GM21447 (cell line): ENCODE measurements at regions not wholly inside any gene's neighbourhood (a gene's known extent, or its start where the extent isn't known, plus 50 kb on each side); places are given as distances from the start of the nearest gene placed in this dataset.

Source experiments
- ATAC-seq: cut with Tn5 transposase; IDR thresholded peaks from one replicate; pipeline ENCODE4 v1.9.1; 2021; ENCODE audit not compliant: unreplicated experiment

DNA sequence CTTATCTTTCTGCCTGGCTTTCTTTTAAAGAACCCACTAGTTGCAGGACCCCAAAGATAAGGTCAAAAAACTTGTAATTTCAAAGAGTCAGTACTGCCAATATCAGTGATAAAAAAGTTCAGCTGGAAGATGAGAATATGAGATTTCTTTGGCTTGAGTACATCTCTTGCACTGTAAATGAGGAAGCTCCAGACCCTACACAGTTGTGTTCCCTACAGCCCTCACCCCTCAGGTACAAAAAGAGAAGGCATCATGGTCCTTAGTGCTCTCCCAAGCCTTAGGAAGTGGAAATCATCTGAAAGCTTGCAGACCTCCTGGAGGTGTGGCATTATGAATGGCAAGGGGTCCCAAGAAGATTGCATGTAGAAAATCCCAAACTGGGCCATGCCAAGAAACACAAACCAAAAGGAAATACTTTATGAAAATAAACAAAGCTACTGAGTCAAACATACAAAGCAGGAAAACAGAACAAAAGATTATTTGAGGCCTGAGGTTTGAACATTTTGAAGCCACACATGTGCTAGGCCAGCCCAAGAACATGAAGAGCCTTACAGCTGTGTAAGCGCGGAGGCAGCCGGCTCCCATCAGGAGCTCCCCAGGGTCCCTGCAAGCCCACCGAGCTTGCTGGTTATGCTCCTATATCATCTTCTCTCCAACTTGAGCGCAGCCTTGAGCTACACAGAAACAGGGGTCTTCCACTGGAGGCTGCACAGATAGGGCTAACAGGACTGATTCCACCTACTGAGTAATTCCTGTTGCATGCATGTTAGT lies 217.0 kb downstream of the OSR1 start:
- no peak for ATAC-seq

DNA sequence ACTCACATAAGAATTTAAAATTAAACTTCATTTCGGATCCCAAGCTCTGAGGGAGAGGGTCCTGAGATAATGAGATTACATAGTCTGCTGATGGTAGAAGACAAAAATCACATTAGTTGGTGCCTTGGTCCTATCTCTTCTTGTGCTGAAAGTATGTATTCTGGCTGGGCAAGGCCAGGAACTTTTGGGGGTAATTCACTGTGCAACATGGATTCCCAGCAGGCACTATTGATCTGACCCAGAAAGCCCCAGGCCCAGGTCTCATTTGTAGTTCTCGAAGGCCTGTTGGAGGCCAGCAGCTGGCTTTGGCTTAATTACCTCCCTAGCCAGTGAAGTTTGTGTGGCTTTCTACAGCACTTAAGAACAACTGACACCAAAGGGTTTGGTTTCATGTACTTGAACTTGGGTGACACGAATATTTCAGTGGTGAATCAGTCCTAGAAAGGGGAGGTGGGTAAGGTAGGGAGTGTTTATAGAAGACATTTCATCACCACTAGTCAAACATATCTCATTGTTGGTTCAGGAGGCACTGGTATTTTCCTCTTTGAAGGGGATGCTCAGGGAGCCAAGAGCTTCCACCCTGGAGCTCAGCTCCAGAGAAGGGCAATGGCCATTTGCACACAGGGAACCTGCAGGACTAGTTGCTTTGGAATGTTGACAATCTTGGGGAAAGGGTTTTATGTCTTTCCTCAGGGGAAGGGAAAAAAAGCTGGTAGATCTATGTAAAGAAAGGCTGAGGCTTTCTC lies 217.8 kb downstream of the OSR1 start:
- no peak for ATAC-seq

DNA sequence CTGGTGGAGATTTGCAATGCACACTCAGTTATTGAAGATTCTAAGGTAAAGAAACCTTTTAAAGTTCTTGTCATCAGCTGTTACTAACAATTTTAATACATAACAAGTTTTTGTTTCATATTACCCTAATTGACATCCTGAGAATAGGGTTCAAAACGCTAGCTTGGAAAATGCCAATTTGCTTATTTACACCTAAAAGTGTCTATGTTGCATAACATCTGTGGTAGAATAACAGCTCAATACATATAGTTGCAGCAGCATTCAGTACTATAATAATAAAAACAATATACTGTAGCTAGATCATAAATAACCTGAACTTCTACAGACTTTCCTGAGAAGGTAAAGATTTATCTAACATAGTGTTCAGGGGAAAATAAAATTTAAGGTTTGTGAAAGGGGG lies 219.0 kb downstream of the OSR1 start:
- ATAC-seq = no peak

DNA sequence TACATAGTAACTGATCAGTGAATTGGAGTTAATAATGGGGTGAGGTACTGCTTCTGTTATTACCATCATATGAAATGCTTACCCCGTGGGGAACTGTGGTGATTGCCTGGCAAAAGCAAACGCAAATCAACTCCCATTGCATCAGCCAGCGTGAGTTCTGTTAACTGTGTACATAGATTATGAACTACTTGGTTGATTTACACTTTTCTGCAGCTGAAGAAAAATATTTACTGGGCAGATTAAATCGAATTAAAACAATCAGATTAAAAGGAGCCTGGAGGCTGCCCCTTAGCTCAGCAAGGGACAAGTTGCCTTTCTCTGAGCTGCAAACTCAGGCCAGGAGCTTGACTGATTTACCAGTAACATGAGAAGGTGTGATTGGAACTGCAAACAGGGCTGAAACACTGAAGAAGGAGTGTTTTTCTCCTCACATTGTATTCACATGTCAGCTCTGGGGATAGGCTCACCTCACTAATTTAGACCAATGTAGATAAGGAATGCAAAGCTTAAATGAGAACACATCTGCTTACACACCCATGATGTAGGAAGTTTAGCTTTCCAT lies 220.1 kb downstream of the OSR1 start:
- ATAC-seq = no peak

GRCh38 chr2:19137433-19137832 lies 221.0 kb downstream of the OSR1 start:
- no peak for ATAC-seq

DNA sequence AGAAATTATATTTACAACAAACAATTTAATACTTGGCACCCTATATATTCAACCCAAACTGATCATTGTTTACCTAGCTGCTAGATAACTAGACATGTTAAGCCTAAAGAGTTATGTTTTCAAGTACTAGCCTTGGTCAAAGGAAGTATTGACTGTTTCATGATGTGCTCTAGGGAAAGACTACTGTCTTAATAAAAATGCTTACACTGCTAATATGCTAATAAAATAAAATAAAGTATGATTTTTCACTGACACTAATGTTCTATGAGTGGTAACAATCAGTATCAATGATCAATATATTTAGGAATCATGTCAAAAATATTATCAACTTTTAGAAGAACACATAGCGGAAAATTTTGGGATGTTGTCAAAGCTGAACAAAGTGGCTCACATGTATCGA lies 225.5 kb downstream of the OSR1 start:
- no peak for ATAC-seq

GRCh38 chr2:19131871-19132270 lies 226.6 kb downstream of the OSR1 start:
- no peak for ATAC-seq

GRCh38 chr2:19128148-19128547 lies 230.3 kb downstream of the OSR1 start:
- ATAC-seq = no peak

- no peak for ATAC-seq
These were observed 230.8 kb downstream of the OSR1 start for GRCh38 chr2:19127616-19128015.

GRCh38 chr2:19125901-19126680 lies 232.3 kb downstream of the OSR1 start:
- no peak for ATAC-seq

DNA sequence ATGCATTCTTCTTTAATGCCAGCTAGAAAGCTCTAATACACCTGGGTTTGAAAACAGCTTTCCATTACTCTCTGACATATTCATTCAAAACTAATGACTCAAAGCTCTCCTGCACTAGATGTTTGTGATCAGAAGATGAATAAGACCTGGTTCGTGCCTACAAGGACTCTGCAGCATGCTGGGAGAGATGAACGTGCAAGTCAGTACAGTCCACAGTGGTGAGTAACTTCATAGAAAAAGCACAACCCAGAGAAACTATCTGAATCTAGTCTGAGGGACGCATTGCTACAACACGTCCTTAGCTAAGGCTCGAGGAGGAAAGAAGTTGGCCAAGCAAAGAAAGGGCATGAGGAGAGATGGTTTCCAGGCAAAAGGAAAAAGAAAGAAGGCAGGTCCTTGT lies 234.3 kb downstream of the OSR1 start:
- no peak for ATAC-seq

DNA sequence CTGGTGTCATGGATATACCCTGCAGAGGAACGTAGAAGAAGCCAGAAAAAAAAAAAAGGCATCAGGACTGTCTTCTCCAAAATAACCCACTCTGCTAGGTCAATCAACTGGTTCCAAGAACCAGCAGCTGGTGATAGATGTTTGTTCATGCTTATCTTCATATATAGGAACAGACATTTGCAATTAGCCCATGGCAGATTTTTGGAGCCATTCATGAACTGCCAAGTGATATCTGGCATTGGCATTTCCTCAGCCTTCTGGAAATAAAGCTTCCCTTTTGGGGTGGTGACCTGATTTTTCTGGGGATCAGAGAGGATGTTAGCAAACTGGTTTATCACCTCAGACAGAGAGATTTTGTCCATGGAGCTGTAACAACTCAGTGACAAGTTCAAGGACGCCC lies 234.9 kb downstream of the OSR1 start:
- no peak for ATAC-seq

- no peak for ATAC-seq
These were observed 236.2 kb downstream of the OSR1 start for GRCh38 chr2:19122220-19122619.

DNA sequence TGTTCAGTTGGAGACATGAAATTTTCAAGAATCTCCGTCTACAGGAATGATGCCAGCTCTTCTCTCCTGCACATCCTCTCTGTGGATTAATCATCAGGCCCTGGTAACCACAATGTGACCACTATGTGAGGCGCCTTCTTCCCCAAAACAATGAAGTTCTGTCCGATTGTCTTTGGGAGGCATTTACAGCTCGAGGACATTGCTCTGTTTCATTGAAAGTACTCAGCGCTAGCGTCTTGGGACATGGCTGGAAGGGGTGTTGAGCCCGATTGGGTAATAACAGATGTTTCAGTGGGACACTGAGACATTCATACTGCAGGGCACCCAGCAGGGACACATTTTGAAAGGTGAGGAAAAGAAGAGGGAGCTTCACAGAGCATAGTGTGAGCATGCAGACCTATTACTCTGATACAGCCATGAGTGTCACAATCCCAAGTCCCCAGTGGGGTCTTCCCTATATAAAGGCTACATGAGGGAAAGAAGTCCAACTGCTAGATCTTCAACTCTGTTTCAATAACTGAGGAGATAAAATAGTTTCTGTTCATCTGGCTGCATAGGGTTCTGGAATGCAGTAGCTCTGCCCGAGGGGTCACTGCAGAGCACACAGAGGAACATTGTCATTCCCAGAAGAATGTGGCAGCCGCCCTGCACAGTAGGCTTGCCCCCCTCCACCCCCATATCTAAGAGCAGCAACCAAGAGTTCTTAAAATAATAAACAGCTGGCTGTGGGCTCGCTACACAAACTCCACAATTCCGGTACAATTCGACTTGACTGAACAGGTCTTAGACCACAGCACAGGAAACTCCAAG lies 237.3 kb downstream of the OSR1 start:
- no peak for ATAC-seq

DNA sequence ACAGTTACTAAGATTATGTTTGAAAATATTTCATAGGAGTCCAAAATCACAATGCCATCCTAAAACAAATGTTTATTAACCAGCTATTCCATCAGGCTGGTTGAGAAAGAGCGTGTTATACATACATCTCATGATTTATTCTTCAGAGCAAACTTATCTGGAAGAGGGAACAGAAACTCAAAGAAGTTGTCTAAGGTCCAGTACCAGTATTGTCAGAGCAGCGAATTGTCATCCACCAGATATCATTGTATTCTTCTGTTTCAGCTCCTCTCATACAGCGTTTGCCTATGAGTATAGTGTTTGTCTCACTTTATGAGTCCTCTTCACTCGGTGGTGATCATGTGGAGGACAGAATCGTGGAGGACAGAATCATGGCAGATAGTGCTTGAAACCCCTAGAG lies 238.2 kb downstream of the OSR1 start:
- ATAC-seq = no peak

GRCh38 chr2:19119326-19120001 lies 239.0 kb downstream of the OSR1 start:
- no peak for ATAC-seq

- ATAC-seq = no peak
These were observed 241.5 kb downstream of the OSR1 start for GRCh38 chr2:19116918-19117317.

GRCh38 chr2:19114754-19115231 lies 243.6 kb downstream of the OSR1 start:
- ATAC-seq = no peak

- ATAC-seq = no peak
These were observed 244.3 kb downstream of the OSR1 start for GRCh38 chr2:19114126-19114525.

GRCh38 chr2:19111354-19111753 lies 247.1 kb downstream of the OSR1 start:
- ATAC-seq = no peak
